GM20000 (cell line): ENCODE measurements at regions not wholly inside any gene's neighbourhood (a gene's known extent, or its start where the extent isn't known, plus 50 kb on each side); places are given as distances from the start of the nearest gene placed in this dataset.

Source experiments
- DNase-seq: peaks from one replicate; pipeline ENCODE4 v3.0.0; 2012; ENCODE audit warnings: low spot score
- TF ChIP-seq, protein P1 (sequence below): IDR thresholded peaks from 2 replicates; pipeline ENCODE4 v1.5.1; 2012; ENCODE audit warnings: mild to moderate bottlenecking, control low read depth; ENCODE audit errors: extremely low read depth, missing control alignments

DNA sequence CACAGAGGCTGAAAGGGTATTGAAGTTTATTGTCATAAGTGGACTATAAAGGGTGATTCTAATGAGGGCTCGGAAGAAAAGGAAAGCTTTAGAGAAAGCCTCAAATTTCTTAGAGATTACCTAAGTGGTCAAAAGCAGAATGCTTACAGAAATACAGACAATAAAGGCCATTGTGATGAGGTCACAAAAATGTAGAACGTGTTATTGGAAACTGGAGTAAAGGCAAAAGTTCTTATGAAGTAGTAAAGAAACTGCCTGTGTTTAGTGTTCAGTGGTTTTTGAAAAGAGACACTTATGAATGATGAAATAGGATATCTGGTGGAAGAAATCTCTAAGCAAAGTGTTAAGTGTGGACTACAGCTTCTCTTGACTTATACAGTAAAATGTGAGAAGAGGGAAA, 726.9 kb downstream of the DNAH5 start:
- TF ChIP-seq, protein P1, sequence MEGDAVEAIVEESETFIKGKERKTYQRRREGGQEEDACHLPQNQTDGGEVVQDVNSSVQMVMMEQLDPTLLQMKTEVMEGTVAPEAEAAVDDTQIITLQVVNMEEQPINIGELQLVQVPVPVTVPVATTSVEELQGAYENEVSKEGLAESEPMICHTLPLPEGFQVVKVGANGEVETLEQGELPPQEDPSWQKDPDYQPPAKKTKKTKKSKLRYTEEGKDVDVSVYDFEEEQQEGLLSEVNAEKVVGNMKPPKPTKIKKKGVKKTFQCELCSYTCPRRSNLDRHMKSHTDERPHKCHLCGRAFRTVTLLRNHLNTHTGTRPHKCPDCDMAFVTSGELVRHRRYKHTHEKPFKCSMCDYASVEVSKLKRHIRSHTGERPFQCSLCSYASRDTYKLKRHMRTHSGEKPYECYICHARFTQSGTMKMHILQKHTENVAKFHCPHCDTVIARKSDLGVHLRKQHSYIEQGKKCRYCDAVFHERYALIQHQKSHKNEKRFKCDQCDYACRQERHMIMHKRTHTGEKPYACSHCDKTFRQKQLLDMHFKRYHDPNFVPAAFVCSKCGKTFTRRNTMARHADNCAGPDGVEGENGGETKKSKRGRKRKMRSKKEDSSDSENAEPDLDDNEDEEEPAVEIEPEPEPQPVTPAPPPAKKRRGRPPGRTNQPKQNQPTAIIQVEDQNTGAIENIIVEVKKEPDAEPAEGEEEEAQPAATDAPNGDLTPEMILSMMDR: no peak
- DNase-seq: no peak

DNA sequence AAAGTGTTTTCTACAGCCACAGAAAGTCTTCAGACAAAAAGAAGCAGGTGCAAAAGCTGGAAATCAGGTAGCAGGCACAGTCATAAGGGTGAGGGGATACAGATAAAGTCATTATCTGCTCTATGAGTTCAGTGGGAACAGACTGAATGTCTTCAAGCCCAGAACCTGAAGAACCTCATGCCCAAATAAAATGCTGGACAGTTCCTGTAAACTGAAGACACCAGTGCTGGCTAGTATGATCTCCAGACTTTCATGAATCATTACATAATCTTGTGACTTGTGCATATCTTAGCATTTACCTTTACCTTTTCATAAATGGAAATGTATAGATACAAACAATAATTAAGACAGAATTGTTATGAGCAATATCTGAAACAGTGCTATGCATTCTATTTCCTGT, 728.7 kb downstream of the DNAH5 start:
- no peak for DNase-seq
- TF ChIP-seq, protein P1: no peak

DNA sequence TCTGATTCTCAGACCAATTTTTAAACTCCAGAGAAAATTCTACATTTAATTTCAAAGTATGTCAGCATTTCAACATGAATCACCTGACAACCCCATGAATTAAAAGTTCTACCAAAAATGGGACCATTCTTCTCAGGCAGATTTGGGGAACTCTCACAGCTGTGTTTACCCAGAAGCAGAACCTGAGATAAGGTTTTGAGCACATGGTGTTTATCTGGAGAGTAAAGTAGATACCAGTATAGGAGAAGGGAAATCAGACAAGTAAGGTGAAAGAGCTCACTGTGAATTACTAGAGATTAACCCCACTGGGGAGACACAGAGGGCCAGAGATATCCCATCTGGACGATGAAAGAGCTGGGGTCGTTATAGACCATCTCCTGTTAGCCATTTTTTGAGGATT, 729.1 kb downstream of the DNAH5 start:
- TF ChIP-seq, protein P1: no peak
- DNase-seq: no peak

DNA sequence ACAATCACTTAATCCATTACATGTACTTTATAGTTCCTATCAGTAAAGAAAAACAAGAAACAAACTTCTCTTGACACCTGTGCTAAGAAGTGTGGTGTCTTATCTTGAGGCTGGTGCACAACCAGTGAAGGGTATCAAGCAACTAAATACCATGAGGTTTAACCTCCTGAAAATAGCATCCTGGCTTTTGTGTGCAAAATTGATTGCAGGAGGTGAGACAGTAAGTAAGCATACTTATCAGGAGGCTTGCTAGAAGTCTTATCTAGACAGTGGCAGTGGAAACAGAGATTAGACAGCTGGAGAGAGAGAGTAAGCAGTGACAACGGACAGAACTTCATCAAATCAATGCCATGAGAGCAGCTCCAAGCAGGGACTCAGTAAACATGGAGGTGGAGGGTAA, 730.3 kb downstream of the DNAH5 start:
- DNase-seq: no peak
- TF ChIP-seq, protein P1: no peak

DNA sequence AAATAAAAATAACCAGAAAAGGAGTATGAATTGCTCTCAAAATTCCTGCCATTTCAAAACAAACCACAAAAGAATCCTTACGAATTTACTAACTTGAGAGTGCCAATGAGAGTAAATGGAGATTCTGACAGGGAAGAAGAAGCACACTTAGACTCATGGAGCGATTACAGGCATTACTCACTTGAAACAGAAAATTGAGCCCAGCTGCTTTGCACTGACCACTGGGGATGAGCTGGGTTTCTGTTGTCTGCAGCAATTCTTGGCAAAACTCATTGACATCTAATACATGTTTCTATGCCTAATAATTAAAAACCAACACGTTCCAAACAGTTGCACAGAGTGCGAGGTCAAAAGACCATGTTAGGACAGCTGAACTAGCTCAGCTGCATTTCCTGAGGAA, 731.6 kb downstream of the DNAH5 start:
- TF ChIP-seq, protein P1: no peak
- DNase-seq: no peak

DNA sequence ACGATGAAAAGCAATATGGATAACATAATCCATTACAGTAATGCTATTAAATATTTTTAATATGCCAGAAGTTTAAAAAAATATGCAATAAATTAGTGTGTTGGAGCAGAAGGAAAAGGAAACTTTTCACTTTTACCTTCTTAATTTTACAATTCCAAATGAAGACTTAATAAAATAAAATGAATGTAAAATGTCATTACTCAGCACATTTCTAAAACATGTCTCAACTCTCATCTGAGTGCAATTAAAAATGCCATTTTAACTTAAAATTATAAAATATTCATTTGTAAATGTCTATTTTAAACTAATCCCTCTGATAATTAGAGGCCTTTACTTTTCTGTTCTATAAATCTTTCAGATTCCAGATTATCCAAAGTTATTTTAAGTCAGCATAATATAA, 733.4 kb downstream of the DNAH5 start:
- TF ChIP-seq, protein P1: no peak
- no peak for DNase-seq

DNA sequence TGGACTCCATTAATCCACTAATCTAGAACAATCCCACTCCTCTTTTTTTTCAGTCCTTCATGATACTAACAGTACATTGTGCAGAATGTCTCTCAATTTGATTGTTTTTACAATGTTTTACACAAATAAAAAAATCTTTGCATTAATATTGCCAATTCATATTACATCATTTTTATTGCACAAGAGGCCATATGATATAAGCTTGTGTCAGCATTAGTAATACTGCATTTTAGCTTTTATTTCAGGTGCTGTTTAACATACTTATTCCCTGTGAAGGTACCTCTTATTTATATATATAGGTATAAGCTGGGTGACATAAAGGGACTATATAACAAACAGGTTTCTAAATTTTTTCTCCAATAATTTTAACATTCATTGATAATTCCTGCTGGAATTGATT, 737.4 kb downstream of the DNAH5 start:
- DNase-seq: no peak
- TF ChIP-seq, protein P1: no peak
